Mammary epithelial cell (primary cell): ENCODE measurements at regions not wholly inside any gene's neighbourhood (a gene's known extent, or its start where the extent isn't known, plus 50 kb on each side); places are given as distances from the start of the nearest gene placed in this dataset.

Experiments
- CTCF ChIP-seq, 2 donors: IDR thresholded peaks in 1 of 2; conservative IDR thresholded peaks in 1 of 2; 2 replicates each; pipeline ENCODE4 v1.5.1; 2011 to 2012; ENCODE audit warnings: inconsistent platforms in 2 of 2, low read length in 2 of 2, mild to moderate bottlenecking in 2 of 2, control low read depth in 1 of 2, low read depth in 1 of 2; ENCODE audit not compliant: insufficient read depth in 1 of 2; ENCODE audit errors: extremely low read depth in 1 of 2
- EZH2 ChIP-seq: IDR thresholded peaks from 2 replicates; pipeline ENCODE4 v1.6.1; 2012; ENCODE audit warnings: low read length, inconsistent platforms, borderline replicate concordance

GRCh38 chr13:65615506-65615905 is 1614.6 kb downstream of the PCDH9 start:
- TF ChIP-seq CTCF (conservative IDR thresholded peaks at IDR 0.05 in 1 of 2, IDR thresholded peaks at IDR 0.05 in 1 of 2; ENCODE audit: extremely low read depth in 1 of 2, insufficient read depth in 1 of 2, low read depth in 1 of 2, low read length in 2 of 2) = no peak
- TF ChIP-seq EZH2 = no peak
